GM12878 (cell line): ENCODE measurements at regions not wholly inside any gene's neighbourhood (a gene's known extent, or its start where the extent isn't known, plus 50 kb on each side); places are given as distances from the start of the nearest gene placed in this dataset.

Experiments
- ATAC-seq: fragments of 200-7000 bp; cut with Tn5 transposase; 3 replicates; pipeline ENCODE4 v1.9.1; 2020; ENCODE audit warnings: mild to moderate bottlenecking, moderate library complexity
- BruUV-seq: library from RNA; stranded (reverse); fragments of 400-500 nt; replicated peaks from 2 replicates; lab custom pipeline; 2021; lab: Mats Ljungman, UMichigan
- CTCF ChIA-PET: fragments of 300-600 bp; sonication (Branson Sonifier 250); formaldehyde crosslinking; extraction: SDS; loops from one replicate; lab custom pipeline; 2021; ENCODE audit warnings: inconsistent platforms; lab: Yijun Ruan, JAX
- POLR2A ChIA-PET: fragments of 350-600 bp; formaldehyde crosslinking; extraction: SDS; loops from one replicate; lab custom pipeline; 2021; ENCODE audit warnings: inconsistent platforms; lab: Charles Lee
- RAD21 ChIA-PET: fragments of 300-600 bp; sonication (Branson Sonifier 250); formaldehyde crosslinking; loops from one replicate; lab custom pipeline; 2023; ENCODE audit warnings: antibody characterized with exemption; ENCODE audit not compliant: unreplicated experiment; lab: Charles Lee
- SMC1A ChIA-PET: fragments of 300-600 bp; sonication (Branson Sonifier 250); formaldehyde crosslinking; loops from one replicate; lab custom pipeline; 2023; ENCODE audit not compliant: unreplicated experiment, uncharacterized antibody; lab: Charles Lee
- DNase-seq: peaks from one replicate; pipeline ENCODE4 v3.0.0-alpha.2; 2011; ENCODE audit warnings: low read depth, low spot score
- FAIRE-seq: peaks from 3 replicates; lab custom pipeline; 2011; peaks lifted over from hg19 to GRCh38; lab: Jason Lieb, UNC
- H2AFZ ChIP-seq: 2 replicates; pipeline ENCODE4 v1.6.0; 2011; ENCODE audit warnings: low read depth, low read length, control low read depth; ENCODE audit not compliant: control insufficient read depth
- H3K27ac ChIP-seq: 2 replicates; pipeline ENCODE4 v1.5.1; 2011; ENCODE audit warnings: control low read depth; ENCODE audit not compliant: control insufficient read depth, insufficient read depth
- H3K27me3 ChIP-seq, 2 experiments: replicated peaks in 1 of 2; 2 replicates each; pipeline versions ENCODE4 v1.6.0 to v1.6.1; 2011; ENCODE audit warnings: low read length in 1 of 2; ENCODE audit not compliant: control insufficient read depth in 2 of 2, insufficient read depth in 2 of 2
- H3K36me3 ChIP-seq, 2 experiments: 2 replicates each; pipeline ENCODE4 v1.5.1; 2011; ENCODE audit warnings: low read length in 1 of 2; ENCODE audit not compliant: control insufficient read depth in 2 of 2, insufficient read depth in 2 of 2
- H3K4me1 ChIP-seq: 2 replicates; pipeline ENCODE4 v1.6.1; 2011; ENCODE audit warnings: mild to moderate bottlenecking, low read length, moderate library complexity, mixed read lengths; ENCODE audit not compliant: control insufficient read depth, insufficient read depth
- H3K4me2 ChIP-seq: 2 replicates; pipeline ENCODE4 v1.6.0; 2011; ENCODE audit warnings: control low read depth; ENCODE audit not compliant: control insufficient read depth, insufficient read depth
- H3K4me3 ChIP-seq: fragments of 200-600 bp; sonication (generic); 2 replicates; pipeline ENCODE4 v1.5.1; 2016
- H3K79me2 ChIP-seq: 2 replicates; pipeline ENCODE4 v1.6.0; 2011; ENCODE audit warnings: low read length; ENCODE audit not compliant: control insufficient read depth, insufficient read depth
- H3K9ac ChIP-seq: 2 replicates; pipeline ENCODE4 v1.8.0; 2011; ENCODE audit warnings: low read length, control low read depth, mixed read lengths; ENCODE audit not compliant: control insufficient read depth, insufficient read depth
- H3K9me3 ChIP-seq: replicated peaks from 3 replicates; pipeline ENCODE4 v1.5.1; 2011; ENCODE audit warnings: mild to moderate bottlenecking, low read length; ENCODE audit not compliant: control insufficient read depth, insufficient read depth
- H4K20me1 ChIP-seq: 2 replicates; pipeline ENCODE4 v1.6.0; 2011; ENCODE audit not compliant: control insufficient read depth, insufficient read depth
- ATF3 ChIP-seq: IDR thresholded peaks from 2 replicates; pipeline ENCODE4 v1.6.1; 2011; ENCODE audit warnings: low read depth, mild to moderate bottlenecking, low read length, moderate library complexity, borderline replicate concordance; ENCODE audit errors: extremely low read depth
- BCL3 ChIP-seq: IDR thresholded peaks from 2 replicates; pipeline ENCODE4 v1.6.1; 2011; ENCODE audit warnings: borderline replicate concordance, low read depth, mild to moderate bottlenecking, moderate library complexity, low read length; ENCODE audit not compliant: insufficient read depth, poor library complexity, severe bottlenecking
- CHD2 ChIP-seq: IDR thresholded peaks from 2 replicates; pipeline ENCODE4 v1.6.1; 2011; ENCODE audit warnings: low read depth, low read length, improper control_type of control experiment, borderline replicate concordance
- HDAC6 ChIP-seq: fragments of 200-600 bp; sonication (generic); IDR thresholded peaks from one replicate; pipeline ENCODE4 v1.8.0; 2017; ENCODE audit warnings: antibody characterized with exemption; ENCODE audit not compliant: unreplicated experiment
- HSF1 ChIP-seq: fragments of 150-350 bp; IDR thresholded peaks from 2 replicates; pipeline ENCODE4 v1.6.1; 2014; ENCODE audit warnings: mild to moderate bottlenecking, low read depth, low read length
- MYC ChIP-seq: IDR thresholded peaks from 2 replicates; pipeline ENCODE4 v1.6.1; 2011; ENCODE audit warnings: mild to moderate bottlenecking, low read length, moderate library complexity, inconsistent platforms; ENCODE audit not compliant: insufficient read depth, insufficient replicate concordance, insufficient read length, severe bottlenecking
- NFIC ChIP-seq: IDR thresholded peaks from 2 replicates; pipeline ENCODE4 v1.6.1; 2012; ENCODE audit warnings: low read depth, mild to moderate bottlenecking, inconsistent platforms, low read length, moderate library complexity
- PAX8 ChIP-seq: fragments of 450-650 bp; IDR thresholded peaks from 2 replicates; pipeline ENCODE4 v1.6.1; 2017; ENCODE audit warnings: mild to moderate bottlenecking, moderate library complexity
- PML ChIP-seq: IDR thresholded peaks from 2 replicates; pipeline ENCODE4 v1.6.1; 2012; ENCODE audit warnings: low read length, inconsistent platforms
- RFX5 ChIP-seq: IDR thresholded peaks from 2 replicates; pipeline ENCODE4 v1.6.1; 2011; ENCODE audit warnings: low read depth, low read length, improper control_type of control experiment
- SIN3A ChIP-seq: IDR thresholded peaks from 2 replicates; pipeline ENCODE4 v1.6.1; 2012; ENCODE audit warnings: low read depth, low read length, improper control_type of control experiment
- SMC3 ChIP-seq: IDR thresholded peaks from 2 replicates; pipeline ENCODE4 v1.6.1; 2011; ENCODE audit warnings: low read length, improper control_type of control experiment, borderline replicate concordance
- TCF3 ChIP-seq: IDR thresholded peaks from 2 replicates; pipeline ENCODE4 v1.6.1; 2012; ENCODE audit warnings: low read depth, mild to moderate bottlenecking, low read length, borderline replicate concordance; ENCODE audit not compliant: insufficient read depth
- ZNF217 ChIP-seq: fragments of 450-650 bp; IDR thresholded peaks from 2 replicates; pipeline ENCODE4 v1.6.1; 2017; ENCODE audit warnings: antibody characterized with exemption, mild to moderate bottlenecking
- ZZZ3 ChIP-seq: IDR thresholded peaks from 2 replicates; pipeline ENCODE4 v1.6.1; 2011; ENCODE audit warnings: low read depth; ENCODE audit not compliant: control insufficient read depth, insufficient read length
- WGBS: methylation state at CpG from one replicate; pipeline ENCODE4 v1.1.6; 2016; ENCODE audit warnings: low lambda C conversion rate; ENCODE audit not compliant: insufficient replicate concordance, insufficient coverage; ENCODE audit errors: missing lambda C conversion rate; 5-methylcytosine and 5-hydroxymethylcytosine counted together
- in situ Hi-C: fragments of 300-500 bp; cut with MboI; formaldehyde crosslinking; loops from 9 replicates; pipeline ENCODE4 v1.14.3; 2018; ENCODE audit warnings: mixed read lengths
- intact Hi-C: fragments of 100-400 bp; cut with micrococcal nuclease; formaldehyde crosslinking; loops from one replicate; pipeline ENCODE4 v1.14.2; 2022; ENCODE audit not compliant: unreplicated experiment
- TF ChIP-seq, protein P1 (sequence below): fragments of 450-650 bp; IDR thresholded peaks from 2 replicates; pipeline ENCODE4 v1.6.1; 2017; ENCODE audit warnings: mild to moderate bottlenecking, low read depth, inconsistent platforms; ENCODE audit not compliant: poor library complexity, severe bottlenecking

- TF ChIP-seq, protein P1, sequence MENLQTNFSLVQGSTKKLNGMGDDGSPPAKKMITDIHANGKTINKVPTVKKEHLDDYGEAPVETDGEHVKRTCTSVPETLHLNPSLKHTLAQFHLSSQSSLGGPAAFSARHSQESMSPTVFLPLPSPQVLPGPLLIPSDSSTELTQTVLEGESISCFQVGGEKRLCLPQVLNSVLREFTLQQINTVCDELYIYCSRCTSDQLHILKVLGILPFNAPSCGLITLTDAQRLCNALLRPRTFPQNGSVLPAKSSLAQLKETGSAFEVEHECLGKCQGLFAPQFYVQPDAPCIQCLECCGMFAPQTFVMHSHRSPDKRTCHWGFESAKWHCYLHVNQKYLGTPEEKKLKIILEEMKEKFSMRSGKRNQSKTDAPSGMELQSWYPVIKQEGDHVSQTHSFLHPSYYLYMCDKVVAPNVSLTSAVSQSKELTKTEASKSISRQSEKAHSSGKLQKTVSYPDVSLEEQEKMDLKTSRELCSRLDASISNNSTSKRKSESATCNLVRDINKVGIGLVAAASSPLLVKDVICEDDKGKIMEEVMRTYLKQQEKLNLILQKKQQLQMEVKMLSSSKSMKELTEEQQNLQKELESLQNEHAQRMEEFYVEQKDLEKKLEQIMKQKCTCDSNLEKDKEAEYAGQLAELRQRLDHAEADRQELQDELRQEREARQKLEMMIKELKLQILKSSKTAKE = no peak
- TF ChIP-seq, all 136 proteins: peak for 3
Measured at GRCh38 chr2:65663831-65664407, 231.5 kb upstream of the SPRED2 start (continued).

- no peak overlapping the region for H3K4me2 ChIP-seq
- TF ChIP-seq SMC3 (no peak), HSF1 (no peak), SIN3A (no peak), CHD2 (no peak), TCF3 (no peak), BCL3 (no peak), HDAC6 (no peak), ATF3 (no peak), MYC (no peak), ZZZ3 (no peak), RFX5 (no peak), PAX8 (no peak), ZNF217 (no peak), PML (no peak), NFIC (no peak)
Measured at GRCh38 chr2:65662654-65663432, 230.4 kb upstream of the SPRED2 start.

More at GRCh38 chr2:65662654-65663432, 230.4 kb upstream of the SPRED2 start:
- Histone ChIP-seq H3K9ac (no peak overlapping the region), H3K4me1 (peaks cover 17% of the 10 kb centered on the region), H3K36me3 (no peaks in the 10 kb centered on the region), H3K79me2 (no peaks in the 10 kb centered on the region), H3K27me3 (no peaks in the 10 kb centered on the region), H3K9me3 (peaks cover 2% of the 10 kb centered on the region; the same call in 2 of the 3 replicates), H3K4me3 (no peak overlapping the region), H2AFZ (no peak overlapping the region), H3K27ac (no peak overlapping the region), H4K20me1 (no peaks in the 10 kb centered on the region)
- POLR2A ChIA-PET = no interaction called here
- no peak for DNase-seq
- BruUV-seq = no TSS peak
- 75% methylated on average over 17 of the region's 17 CpGs for WGBS
- no peak for ATAC-seq
- SMC1A ChIA-PET = no interaction called here
- in situ Hi-C loops = no loop called here
- intact Hi-C loops = no loop called here
- RAD21 ChIA-PET = no interaction called here
- CTCF ChIA-PET = interaction anchor here (1.1 kb wide), 1 partner anchor 12 kb away, joined by 3 read pairs; no protein-coding TSS in a partner anchor
- no peak for FAIRE-seq
